Stomach (tissue), 4 donors: ENCODE measurements at regions not wholly inside any gene's neighbourhood (a gene's known extent, or its start where the extent isn't known, plus 50 kb on each side); places are given as distances from the start of the nearest gene placed in this dataset.

ENCODE experiments used
- CTCF ChIP-seq, 7 experiments: fragments of 450-650 bp in 4 of 7; fragments of 200-600 bp in 3 of 7; sonication (generic) in 3 of 7; IDR thresholded peaks; one replicate each; pipeline ENCODE4 v1.5.1; 2016 to 2019; ENCODE audit warnings: antibody characterized with exemption in 7 of 7, control low read depth in 2 of 7, mild to moderate bottlenecking in 1 of 7
- POLR2A ChIP-seq, 4 donors: fragments of 450-650 bp; IDR thresholded peaks; one replicate each; pipeline ENCODE4 v1.6.1; 2016; ENCODE audit warnings: antibody characterized with exemption in 4 of 4, control low read depth in 2 of 4, mild to moderate bottlenecking in 1 of 4, moderate library complexity in 1 of 4
- POLR2AphosphoS5 ChIP-seq, 3 donors: sonication (generic); formaldehyde crosslinking; IDR thresholded peaks; one replicate each; pipeline ENCODE4 v1.6.1; 2016; ENCODE audit warnings: antibody characterized with exemption in 3 of 3

- TF ChIP-seq CTCF (IDR thresholded peaks at IDR 0.05) (no peak), POLR2A (IDR thresholded peaks at IDR 0.05) (no peak), POLR2AphosphoS5 (IDR thresholded peaks at IDR 0.05) (no peak)
Measured at GRCh38 chr1:96309783-96310182, 411.8 kb upstream of the PTBP2 start.
